HS-27A (cell line): ENCODE measurements at regions not wholly inside any gene's neighbourhood (a gene's known extent, or its start where the extent isn't known, plus 50 kb on each side); places are given as distances from the start of the nearest gene placed in this dataset.
"Not testable (repeated sequence)": the region's sequence is repeated elsewhere in the genome, so short reads cannot be mapped to it uniquely, and the experiment has no call there.

ENCODE experiments used
- DNase-seq: peaks from one replicate; pipeline ENCODE4 v3.0.0-alpha.2; 2012; ENCODE audit warnings: low read depth, missing footprints

GRCh38 chr20:47866480-47866879 lies 81.2 kb upstream of the SULF2 start:
- no peak for DNase-seq

- DNase-seq, result no peak
Observed at GRCh38 chr20:47865912-47866311, 80.6 kb upstream of the SULF2 start.

GRCh38 chr20:47865451-47865850 lies 80.2 kb upstream of the SULF2 start:
- DNase-seq, result no peak

- DNase-seq, result no peak
Observed at GRCh38 chr20:47863981-47864380, 78.7 kb upstream of the SULF2 start.

- no peak for DNase-seq
Observed at GRCh38 chr20:47863315-47863965, 78.2 kb upstream of the SULF2 start.

- no peak for DNase-seq
Observed at GRCh38 chr20:47862574-47863240, 77.4 kb upstream of the SULF2 start.

- DNase-seq, result no peak
Observed at GRCh38 chr20:47861116-47861515, 75.8 kb upstream of the SULF2 start.

GRCh38 chr20:47860049-47860830 lies 75.0 kb upstream of the SULF2 start:
- DNase-seq, result no peak

- DNase-seq, result no peak
Observed at GRCh38 chr20:47859278-47859677, 74.0 kb upstream of the SULF2 start.

GRCh38 chr20:47857569-47858464 lies 72.5 kb upstream of the SULF2 start:
- no peak for DNase-seq

GRCh38 chr20:47857187-47857568 lies 71.9 kb upstream of the SULF2 start:
- no peak for DNase-seq

- DNase-seq, result no peak
Observed at GRCh38 chr20:47855799-47856198, 70.5 kb upstream of the SULF2 start.

- peak; percentile 3 for DNase-seq
Observed at GRCh38 chr20:47854687-47855212, 69.5 kb upstream of the SULF2 start.

- no peak for DNase-seq
Observed at GRCh38 chr20:47851774-47852173, 66.5 kb upstream of the SULF2 start.

GRCh38 chr20:47850146-47850545 lies 64.9 kb upstream of the SULF2 start:
- no peak for DNase-seq

- DNase-seq, result no peak
Observed at GRCh38 chr20:47849596-47849995, 64.3 kb upstream of the SULF2 start.

GRCh38 chr20:47849006-47849405 lies 63.7 kb upstream of the SULF2 start:
- DNase-seq, result no peak

GRCh38 chr20:47848534-47848933 lies 63.3 kb upstream of the SULF2 start:
- not testable (repeated sequence) for DNase-seq

- no peak for DNase-seq
Observed at GRCh38 chr20:47847884-47848485, 62.7 kb upstream of the SULF2 start.

GRCh38 chr20:47847220-47847619 lies 61.9 kb upstream of the SULF2 start:
- not testable (repeated sequence) for DNase-seq

- not testable (repeated sequence) for DNase-seq
Observed at GRCh38 chr20:47846651-47847050, 61.4 kb upstream of the SULF2 start.
